ENCODE measurements at regions not wholly inside any gene's neighbourhood (a gene's known extent, or its start where the extent isn't known, plus 50 kb on each side); places are given as distances from the start of the nearest gene placed in this dataset.
A peak's percentile ranks its signal among the peaks of the same experiment; 100 is the strongest.

- no peak overlapping the region for H2AK5ac ChIP-seq (ENCODE audit: low read depth, low read length)
- H2AFZ ChIP-seq (ENCODE audit: low read length) = 0 out of 2 replicates have a peak overlapping the region, but pooled peaks have one; percentile 34
- no peak overlapping the region for H4K5ac ChIP-seq (ENCODE audit: insufficient read length, low read depth, low read length)
- H3K36me3 ChIP-seq (ENCODE audit: control insufficient read depth in 2 of 4, insufficient read depth in 4 of 4, low read length in 3 of 4) = no peaks in the 10 kb centered on the region
- H3K27ac ChIP-seq (ENCODE audit: low read depth, low read length) = no peak overlapping the region
- FAIRE-seq (no peak), DNase-seq (ENCODE audit: low read depth in 1 of 2, low spot score in 2 of 2) (no peak)
- TF ChIP-seq SRF (IDR thresholded peaks at IDR 0.05; ENCODE audit: low read depth, low read length) (no peak), JUN (IDR thresholded peaks at IDR 0.05; ENCODE audit: low read depth, low read length) (no peak), GABPA (IDR thresholded peaks at IDR 0.05; ENCODE audit: borderline replicate concordance, insufficient read depth, low read length) (no peak), KDM5A (IDR thresholded peaks at IDR 0.05; ENCODE audit: low read length) (no peak)
- H2BK20ac ChIP-seq (ENCODE audit: low read length) = no peak overlapping the region
- H3K23me2 ChIP-seq (ENCODE audit: low read depth, low read length) = no peaks in the 10 kb centered on the region
- H2BK12ac ChIP-seq (ENCODE audit: low read depth, low read length) = no peak overlapping the region
- POLR2A ChIA-PET (ENCODE audit: partially characterized antibody) = no interaction called here
- H3K18ac ChIP-seq (ENCODE audit: extremely low read depth, low read length) = no peak overlapping the region
- peaks cover 0 to 7% (median 1%) of the 10 kb centered on the region in 4 experiments; a peak in 6 of 7 replicates for H3K4me1 ChIP-seq (replicated peaks in 1 of 4; ENCODE audit: control insufficient read depth in 3 of 4, insufficient read depth in 4 of 4, low read length in 3 of 4)
- no peaks in the 10 kb centered on the region; a peak in 1 of 4 replicates for H3K9me3 ChIP-seq (ENCODE audit: insufficient read depth in 2 of 2, low read depth in 1 of 2, low read length in 1 of 2)
- no peak overlapping the region for H3K56ac ChIP-seq (replicated peaks; ENCODE audit: insufficient read length, low read depth, low read length)
- no peak overlapping the region for H3K14ac ChIP-seq (ENCODE audit: insufficient read length)
- no peak overlapping the region for H4K8ac ChIP-seq (ENCODE audit: extremely low read depth, insufficient read depth, low read length)
- no peak overlapping the region for H2BK15ac ChIP-seq (ENCODE audit: low read length)
- CTCF ChIA-PET (ENCODE audit: partially characterized antibody) = interaction anchor here (1.0 to 1.3 kb wide), 3 partner anchors 16 to 874 kb away, joined by 3 read pairs; no protein-coding TSS in a partner anchor
- no peak overlapping the region for H3K4me2 ChIP-seq (ENCODE audit: insufficient read depth in 1 of 2, low read depth in 2 of 2, low read length in 2 of 2)
- 85% methylated on average over 2 of the region's 2 CpGs; no CpG with 5 or more reads in 1 of the 2 experiments for WGBS, 2 experiments (ENCODE audit: extremely low coverage in 1 of 2, insufficient coverage in 1 of 2, insufficient read length in 1 of 2, insufficient replicate concordance in 2 of 2, low coverage in 1 of 2, low lambda C conversion rate in 2 of 2, missing lambda C conversion rate in 1 of 2)
- no peak overlapping the region for H4K91ac ChIP-seq (replicated peaks; ENCODE audit: insufficient read length, low read length)
- H2BK5ac ChIP-seq (ENCODE audit: low read depth, low read length) = no peak overlapping the region
- H3K27me3 ChIP-seq (replicated peaks in 1 of 4; ENCODE audit: control insufficient read depth in 3 of 4, extremely low read depth in 1 of 4, insufficient read depth in 3 of 4, low read length in 3 of 4) = no peaks in the 10 kb centered on the region
- H3K23ac ChIP-seq (ENCODE audit: insufficient read length) = no peak overlapping the region
- H3K79me2 ChIP-seq (ENCODE audit: control insufficient read depth in 1 of 2, insufficient read depth in 2 of 2, low read length in 2 of 2) = no peaks in the 10 kb centered on the region
- no peak overlapping the region for H2BK120ac ChIP-seq (replicated peaks; ENCODE audit: low read depth, low read length)
- H3K4me3 ChIP-seq (ENCODE audit: extremely low read depth in 1 of 4, insufficient read depth in 2 of 4, low read depth in 3 of 4, low read length in 4 of 4) = no peak overlapping the region
- H3K4ac ChIP-seq (replicated peaks; ENCODE audit: insufficient read length, low read depth, low read length) = no peak overlapping the region
- H3K9ac ChIP-seq (replicated peaks in 1 of 4; ENCODE audit: extremely low read depth in 1 of 4, low read depth in 3 of 4, low read length in 3 of 4) = no peak overlapping the region
- no peaks in the 10 kb centered on the region for H4K20me1 ChIP-seq (replicated peaks in 1 of 2; ENCODE audit: control insufficient read depth in 1 of 2, insufficient read depth in 2 of 2, low read length in 2 of 2)
- H3K79me1 ChIP-seq (ENCODE audit: low read depth, low read length) = no peaks in the 10 kb centered on the region
Measured at GRCh38 chr17:15177343-15177742, 87.8 kb downstream of the PMP22 start.

Data from H1 (cell line).